Hematopoietic multipotent progenitor cell treated with erythropoietin and hydrocortisone succinate and interleukin-3 and kit ligand, for 6 days (in vitro differentiated cells): ENCODE measurements at regions not wholly inside any gene's neighbourhood (a gene's known extent, or its start where the extent isn't known, plus 50 kb on each side); places are given as distances from the start of the nearest gene placed in this dataset.
"Not testable (repeated sequence)": the region's sequence is repeated elsewhere in the genome, so short reads cannot be mapped to it uniquely, and the experiment has no call there.

Experiments
- DNase-seq: peaks from one replicate; pipeline ENCODE4 v3.0.0-alpha.2; 2015

DNA sequence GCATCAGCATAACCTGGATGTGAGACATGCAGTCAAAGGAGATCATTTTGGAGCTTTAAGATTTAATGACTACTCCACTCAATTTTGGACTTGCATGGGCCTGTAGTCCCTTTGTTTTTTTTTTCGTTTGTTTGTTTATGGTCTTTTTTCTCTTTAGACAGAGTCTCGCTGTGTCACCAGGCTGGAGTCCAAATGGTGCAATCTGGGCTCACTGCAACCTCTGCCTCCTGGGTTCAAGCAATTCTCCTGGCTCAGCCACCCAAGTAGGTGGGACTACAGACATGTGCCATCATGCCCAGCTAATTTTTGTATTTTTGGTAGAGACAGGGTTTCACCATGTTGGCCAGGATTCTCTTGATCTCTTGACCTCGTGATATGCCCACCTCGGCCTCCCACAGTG lies 673.8 kb downstream of the CDH9 start:
- DNase-seq, result not testable (repeated sequence)

DNA sequence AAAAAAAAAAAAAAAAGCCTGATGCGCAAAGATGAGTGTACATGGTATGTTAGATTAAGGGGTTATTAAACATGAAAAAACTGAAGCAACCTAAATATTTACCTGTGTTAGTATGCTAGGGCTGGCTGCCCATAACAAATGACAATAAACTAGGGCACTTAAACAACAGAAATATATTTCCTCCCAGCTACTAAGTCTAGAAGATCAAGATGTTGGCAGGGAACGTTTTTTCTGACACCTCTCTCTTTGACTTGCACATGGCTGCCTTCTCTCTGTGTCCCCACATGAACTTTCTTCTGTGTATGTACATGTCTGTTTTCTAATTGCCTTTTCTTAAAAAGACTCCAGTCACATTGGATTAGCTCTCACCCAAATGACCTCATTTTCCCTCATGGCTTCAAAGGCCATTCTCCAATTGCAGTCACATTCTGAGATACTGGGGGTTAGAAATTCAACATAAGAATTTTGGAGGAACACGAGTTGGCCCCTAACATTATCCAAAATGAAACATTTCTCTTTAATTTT lies 694.5 kb downstream of the CDH9 start:
- no peak for DNase-seq

DNA sequence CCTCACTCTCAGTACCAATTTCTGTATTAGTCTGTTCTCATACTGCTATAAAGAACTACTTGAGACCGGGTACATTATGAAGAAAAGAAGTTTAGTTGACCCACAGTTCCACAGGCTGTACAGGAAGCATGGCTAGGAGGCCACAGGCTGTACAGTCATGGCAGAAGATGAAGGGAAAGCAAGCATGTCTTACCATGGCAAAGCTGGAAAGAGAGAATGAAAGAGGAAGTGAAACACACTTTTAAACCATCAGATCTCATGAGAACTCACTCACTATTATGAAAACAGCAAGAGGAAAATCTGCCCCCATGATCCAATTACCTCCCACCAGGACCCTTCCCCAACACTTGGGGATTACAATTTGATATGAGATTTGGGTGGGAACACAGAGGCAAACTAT lies 698.8 kb downstream of the CDH9 start:
- no peak for DNase-seq

DNA sequence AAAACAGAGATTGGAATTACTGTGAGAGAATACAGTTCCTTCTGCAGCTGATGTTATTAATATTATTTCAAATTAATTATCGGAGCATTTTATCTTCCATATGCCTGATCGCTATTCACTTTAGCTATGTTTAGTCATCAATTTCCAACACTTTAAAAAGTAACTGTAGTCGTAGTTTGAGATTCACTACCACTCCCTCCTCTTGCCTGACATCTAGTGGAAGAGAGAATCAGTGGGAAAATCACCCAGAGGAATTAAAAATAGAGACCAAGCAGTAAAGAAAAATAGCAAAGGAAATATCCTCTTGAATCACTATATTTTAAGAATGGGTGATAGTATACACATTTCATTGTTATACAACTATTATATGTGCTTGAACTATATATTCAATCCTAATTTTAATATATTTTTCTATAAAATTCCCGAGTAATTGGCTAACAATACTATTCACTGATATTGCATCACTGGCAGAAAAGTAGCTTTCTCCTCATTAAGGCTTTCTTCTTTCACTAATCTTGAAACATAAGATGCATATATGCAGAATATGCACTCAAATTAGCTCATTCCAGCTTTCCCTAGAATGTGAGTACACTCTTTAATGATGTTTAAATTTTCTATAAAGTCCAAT lies 708.7 kb downstream of the CDH9 start:
- peak; percentile 6 for DNase-seq

DNA sequence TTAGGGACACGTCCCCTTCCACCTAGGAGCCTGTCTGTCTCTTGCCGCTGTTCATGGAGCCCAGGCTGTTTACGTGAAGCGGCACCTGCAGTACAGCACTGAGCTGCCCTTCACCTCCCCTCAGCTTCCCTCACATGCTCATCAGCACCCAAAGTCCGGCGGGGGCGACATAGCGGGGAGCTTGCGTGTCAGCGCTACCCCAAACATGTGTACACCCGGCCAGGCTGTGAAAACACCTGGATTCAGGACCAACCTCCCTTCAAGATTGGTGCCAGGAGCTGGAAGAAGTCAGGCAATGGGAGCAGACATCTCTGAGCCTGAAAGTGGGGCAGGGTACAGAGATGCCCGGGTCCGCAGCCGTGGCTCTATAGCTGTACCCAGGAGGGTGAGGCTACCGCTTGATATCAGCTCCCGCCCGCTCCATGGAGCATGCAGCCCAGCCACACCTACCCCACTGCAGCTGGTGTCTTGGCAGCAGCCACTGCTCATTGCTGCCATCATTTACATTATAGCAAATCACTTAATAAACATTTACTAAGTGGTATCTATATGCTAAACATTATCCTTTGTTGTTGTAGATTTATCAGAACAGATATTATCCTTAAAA lies 712.1 kb downstream of the CDH9 start:
- no peak for DNase-seq

DNA sequence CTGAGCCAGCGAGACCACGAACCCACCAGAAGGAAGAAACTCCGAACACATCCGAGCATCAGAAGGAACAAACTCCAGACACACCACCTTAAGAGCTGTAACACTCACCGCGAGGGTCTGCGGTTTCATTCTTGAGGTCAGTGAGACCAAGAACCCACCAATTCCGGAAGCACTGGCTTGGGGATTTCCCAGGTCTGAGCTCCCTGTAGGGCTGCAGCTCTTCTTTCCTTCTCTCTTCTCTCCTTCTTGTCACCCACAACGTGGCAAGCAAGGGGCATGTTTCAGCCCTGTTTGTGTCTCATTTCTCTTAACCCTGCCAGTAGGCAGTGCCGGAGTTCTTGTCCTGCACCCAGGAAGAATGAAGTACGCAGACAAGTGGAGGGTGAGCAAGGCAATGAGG lies 713.0 kb downstream of the CDH9 start:
- DNase-seq, result not testable (repeated sequence)

DNA sequence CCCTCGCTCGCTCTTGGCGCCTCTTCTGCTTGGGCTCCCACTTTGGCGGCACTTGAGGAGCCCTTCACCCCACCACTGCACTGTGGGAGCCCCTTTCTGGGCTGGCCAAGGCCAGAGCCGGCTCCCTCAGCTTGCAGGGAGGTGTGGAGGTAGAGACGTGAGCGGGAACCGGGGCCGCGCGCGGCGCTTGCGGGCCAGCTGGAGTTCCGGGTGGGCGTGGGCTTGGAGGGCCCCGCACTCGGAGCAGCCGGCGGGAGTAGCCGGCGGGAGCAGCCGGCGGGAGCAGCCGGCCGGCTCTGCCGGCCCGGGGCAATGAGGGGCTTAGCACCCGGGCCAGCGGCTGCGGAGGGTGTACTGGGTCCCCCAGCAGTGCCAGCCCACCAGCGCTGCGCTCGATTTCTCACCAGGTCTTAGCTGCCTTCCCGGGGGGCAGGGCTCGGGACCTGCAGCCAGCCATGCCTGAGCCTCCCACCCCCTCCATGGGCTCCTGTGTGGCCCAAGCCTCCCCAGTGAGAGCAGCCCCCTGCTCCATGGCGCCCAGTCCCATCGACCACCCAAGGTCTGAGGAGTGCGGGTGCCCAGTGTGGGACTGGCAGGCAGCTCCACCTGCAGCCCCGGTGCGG lies 714.0 kb downstream of the CDH9 start:
- not testable (repeated sequence) for DNase-seq

DNA sequence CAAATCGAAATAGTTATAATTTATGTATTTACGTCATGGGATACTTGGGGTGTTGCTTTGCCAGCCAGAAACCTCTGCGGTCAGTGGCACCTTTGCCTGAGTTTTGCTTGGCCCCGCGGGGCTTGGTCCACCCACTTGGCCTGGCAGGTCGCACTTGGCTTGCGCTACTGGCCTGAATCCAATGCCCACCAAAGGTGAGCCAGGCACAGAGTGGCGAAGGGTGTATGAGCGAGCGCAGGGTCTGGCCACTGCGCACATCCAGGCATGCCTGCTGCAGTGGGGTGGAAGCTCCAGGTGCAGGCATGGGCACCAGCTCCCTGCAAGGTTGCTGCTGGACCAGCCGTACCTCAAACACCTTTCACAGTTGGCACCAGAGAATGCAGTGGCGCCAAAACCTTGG lies 714.6 kb downstream of the CDH9 start:
- no peak for DNase-seq

DNA sequence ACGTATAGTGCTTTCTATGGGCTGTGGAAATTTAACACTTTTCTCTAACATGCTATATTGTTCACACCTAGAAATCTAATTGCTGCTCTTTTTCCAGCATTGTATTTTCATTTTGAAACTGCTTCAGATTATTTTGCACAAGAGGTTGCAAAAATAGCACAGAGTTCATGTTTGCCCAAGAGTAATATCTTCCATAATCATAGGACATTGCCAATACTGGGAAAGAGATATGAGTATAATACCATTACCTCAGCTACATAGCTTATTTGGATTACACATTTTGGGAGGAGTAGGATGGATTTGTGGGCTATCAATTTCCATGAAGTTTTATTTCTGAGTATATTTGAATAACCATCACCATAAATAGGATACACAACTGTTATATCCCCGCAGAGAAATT lies 717.1 kb downstream of the CDH9 start:
- no peak for DNase-seq

DNA sequence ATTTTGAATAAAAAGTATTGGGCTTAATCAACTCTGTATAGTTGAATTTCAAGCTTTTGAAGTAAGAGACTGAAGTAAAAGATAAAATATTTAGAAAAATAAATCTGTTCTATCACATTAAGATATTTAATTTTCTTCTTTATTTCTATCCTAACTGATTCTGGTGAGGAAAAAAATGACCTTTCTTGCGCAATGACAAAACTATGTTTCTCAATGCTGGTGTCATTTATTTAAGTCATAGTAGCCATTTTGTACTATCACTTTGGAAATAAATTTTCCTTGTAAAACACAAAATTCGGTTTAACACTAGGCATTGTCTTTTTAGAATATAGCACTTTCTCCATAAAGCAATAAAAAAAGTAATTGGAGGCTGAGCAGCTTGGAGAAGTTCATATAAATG lies 728.0 kb downstream of the CDH9 start:
- no peak for DNase-seq

DNA sequence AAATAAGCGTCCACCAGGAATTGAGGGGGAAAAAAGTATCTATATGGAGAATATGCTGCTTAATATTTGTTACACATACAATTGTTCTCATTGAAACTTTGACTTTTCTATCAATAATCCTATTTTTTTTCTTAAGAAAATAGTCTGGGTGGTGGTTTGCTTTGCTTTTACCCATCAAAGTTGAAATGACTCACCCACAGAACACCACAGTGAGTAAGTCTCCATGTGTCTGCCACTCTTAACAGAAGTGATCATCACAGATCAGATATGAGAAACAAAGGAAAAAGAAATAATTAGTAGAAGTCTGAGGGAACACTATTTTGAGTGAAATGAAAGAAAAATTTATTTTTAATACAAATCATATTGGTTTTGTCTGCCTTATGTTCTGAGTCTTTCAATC lies 742.8 kb downstream of the CDH9 start:
- DNase-seq, result no peak

DNA sequence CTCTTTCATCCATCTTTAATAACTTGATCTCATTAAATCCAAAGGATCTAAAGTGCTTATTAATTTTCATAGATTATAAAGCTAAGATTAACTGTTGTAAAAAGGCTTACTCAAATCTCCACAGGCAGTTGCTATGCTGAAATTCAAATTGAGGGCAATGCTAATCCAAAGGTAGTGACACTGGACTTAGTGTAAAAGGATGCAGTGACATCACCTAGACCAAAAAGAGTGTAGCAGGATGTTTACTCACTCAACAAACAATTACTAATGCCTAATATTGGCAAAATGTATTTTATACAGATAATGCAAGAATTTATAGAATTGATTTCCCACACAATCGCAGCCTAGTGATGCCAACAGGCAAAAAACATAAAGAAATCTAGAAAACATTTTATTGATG lies 756.2 kb downstream of the CDH9 start:
- no peak for DNase-seq

DNA sequence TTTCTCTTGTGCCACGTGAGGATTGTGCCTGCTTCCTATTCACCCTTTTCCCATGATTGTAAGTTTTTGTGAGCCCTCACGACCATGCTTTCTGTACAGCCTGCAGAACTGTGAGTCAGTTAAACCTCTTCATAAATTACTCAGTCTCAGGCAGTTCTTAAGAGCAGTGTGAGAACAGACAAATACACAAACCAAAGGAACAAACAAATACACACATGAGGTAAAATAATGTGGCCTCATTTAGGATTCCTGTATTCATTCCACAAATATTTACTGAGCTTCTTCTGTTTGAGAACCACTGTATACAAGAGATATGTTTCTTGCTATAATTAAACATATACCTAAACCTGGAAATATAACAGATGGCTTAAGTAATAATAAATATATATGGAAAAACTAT lies 760.3 kb downstream of the CDH9 start:
- DNase-seq, result no peak

DNA sequence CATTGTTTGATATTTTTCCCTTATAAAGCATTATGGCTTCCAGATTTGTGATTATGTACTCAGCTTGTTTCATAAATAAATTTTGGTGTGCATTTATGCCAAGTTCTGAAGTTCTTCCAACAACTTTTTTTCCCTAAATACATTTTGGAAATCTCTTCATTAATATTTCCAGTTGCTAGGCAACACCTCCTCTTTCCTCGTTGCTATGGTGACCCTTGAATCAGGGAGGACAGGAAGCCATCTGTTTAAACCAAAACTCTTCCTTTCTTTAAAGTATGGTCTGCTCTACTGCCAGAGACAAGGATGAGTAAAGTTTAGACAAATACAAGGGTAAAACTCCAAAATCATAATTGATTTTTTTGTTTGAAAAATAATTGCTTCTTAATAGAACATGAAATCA lies 779.3 kb downstream of the CDH9 start:
- no peak for DNase-seq

DNA sequence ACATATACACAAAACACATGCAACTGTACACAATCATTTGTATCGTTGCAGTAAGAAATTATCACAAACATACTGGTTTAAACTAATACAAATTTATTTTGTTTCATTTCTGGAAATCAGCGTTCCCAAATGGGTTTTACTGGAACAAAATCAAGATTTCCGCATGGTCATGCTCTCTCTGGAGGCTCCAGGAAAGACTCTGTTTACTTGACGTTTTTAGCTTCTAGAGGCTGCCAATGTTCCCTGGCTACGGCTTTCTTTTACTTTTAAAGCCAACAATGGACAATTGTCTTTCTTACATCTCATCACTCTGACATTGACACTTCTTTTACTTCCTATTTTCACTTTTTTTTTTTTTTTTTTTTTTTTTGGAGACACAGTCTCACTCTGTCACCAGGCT lies 793.1 kb downstream of the CDH9 start:
- DNase-seq, result no peak

DNA sequence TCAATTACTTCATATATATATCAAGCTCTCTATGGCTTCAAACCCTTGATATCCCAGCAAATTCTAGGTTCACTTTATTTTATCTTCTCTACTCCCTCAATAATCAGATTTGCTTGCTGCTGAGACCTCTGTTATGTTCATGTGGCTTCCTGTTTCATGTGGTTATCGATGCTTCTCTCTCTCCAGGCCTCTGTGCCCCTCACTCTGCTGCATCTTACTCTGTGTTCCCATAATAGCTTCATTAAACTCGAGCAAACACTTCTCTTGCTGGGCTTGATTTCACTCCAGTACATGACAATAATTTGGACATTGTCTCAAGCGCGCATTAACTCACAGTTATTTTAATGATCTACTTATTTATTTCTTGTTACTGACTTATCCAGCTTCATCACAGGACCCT lies 798.8 kb downstream of the CDH9 start:
- no peak for DNase-seq

DNA sequence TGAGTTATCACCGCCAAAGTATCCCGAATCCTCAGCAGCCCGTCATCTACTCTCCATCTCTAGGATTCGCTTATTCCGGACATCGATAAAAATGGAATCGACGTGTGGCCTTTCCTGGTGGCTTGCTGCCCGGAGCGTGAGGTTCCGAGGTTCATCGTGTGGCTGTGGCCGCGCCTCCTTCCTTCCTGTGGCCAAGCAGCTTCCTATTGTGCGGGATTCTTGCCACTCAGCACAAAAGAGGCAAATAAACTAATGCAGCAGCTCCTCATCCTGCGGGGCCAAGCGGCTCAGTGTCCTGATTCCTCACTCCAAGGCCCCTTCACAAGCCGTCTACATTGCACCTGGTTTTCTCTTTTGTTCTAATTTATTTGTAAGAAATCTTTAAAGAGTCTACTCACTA lies 800.9 kb downstream of the CDH9 start:
- DNase-seq, result no peak

DNA sequence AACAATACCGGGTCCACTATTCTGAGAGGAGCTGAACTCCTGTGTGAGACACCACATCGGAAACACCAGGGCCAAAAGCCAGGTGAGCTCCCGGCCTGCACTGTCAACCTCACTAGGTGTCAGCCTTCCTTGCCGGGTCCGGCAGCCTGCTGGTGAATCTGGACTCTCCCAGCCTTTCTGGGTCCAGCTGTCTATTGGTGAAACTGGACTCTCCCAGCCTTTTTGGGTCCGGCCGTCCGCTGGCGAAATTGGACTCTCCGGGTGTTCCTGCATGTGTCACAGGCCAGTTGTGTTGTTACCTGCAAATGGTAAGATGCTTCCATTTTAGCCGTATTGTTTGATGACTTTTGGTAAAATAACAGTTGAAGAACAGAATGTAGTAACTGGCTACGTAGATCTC lies 801.5 kb downstream of the CDH9 start:
- no peak for DNase-seq

DNA sequence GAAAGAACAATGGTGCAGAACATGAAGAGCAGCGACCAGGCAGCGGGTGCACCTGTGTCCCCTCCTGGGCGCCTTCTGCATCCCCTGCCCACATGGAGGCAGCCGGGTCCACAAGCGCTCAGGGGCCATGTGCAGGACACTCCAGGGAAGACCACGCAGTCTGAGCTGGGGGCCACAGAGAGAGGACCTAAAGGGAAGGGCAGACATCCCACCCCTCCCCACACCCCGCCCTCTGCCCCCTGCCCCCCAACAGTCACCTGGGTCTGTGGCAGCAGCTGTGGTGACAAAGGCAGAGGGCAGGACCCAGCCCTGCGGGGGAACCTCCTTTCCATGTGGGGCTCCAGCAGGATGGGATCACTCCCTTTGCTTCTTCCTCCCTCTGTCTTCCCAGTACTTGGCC lies 805.7 kb downstream of the CDH9 start:
- no peak for DNase-seq

DNA sequence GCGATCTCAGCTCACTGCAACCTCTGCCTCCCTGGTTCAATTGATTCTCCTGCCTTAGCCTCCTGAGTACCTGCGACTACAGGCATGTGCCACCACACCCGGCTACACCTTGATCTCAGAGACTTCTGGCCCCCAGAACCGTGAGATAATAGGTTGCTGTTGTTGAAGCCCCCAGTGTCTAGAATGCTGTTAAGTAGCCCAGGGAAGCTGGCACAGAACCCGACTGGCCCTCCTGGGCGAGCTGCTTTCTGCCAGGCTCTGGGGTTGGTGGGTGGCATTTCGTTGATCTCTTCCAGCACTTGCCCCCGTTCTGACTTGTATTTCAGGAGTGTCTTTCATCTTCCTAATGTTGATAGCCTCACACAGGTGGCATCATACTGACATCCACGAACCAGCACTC lies 807.1 kb downstream of the CDH9 start:
- DNase-seq, result no peak

DNA sequence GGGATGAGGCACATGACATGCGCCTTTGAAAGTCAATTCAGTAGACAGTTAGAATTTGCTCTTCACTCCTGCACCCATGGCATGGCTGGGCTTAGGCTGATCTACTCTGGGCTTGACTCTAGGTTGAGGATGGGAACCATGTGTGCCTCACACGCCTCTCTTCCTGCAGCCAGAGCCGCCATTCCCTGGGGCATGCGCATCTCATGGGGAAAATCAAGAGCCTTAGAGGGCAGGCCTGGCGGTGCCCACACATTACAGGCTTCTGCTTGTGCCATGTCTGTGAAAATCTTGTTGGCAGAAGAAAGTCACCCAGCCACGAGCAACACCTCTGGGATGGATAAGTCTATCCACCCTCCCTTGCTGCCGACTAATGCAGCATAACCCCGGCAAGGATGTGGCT lies 808.5 kb downstream of the CDH9 start:
- no peak for DNase-seq

DNA sequence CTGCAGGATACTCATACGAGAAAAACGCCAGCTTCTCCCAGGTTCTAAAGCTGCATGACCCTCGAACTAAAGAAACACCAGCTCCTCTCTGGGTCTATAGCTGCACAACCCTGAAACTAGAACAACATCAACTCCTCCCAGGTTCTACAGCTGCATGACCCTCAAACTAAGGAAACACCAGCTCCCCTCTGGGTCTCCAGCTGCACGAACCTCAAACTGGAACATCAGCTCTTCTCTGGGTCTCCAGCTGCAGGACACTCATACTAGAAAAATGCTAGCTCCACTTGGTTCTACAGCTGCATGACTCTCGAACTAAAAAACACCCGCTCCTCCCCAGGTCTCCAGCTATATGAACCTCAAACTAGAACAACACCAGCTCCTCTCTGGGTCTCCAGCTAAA lies 811.1 kb downstream of the CDH9 start:
- DNase-seq, result no peak

DNA sequence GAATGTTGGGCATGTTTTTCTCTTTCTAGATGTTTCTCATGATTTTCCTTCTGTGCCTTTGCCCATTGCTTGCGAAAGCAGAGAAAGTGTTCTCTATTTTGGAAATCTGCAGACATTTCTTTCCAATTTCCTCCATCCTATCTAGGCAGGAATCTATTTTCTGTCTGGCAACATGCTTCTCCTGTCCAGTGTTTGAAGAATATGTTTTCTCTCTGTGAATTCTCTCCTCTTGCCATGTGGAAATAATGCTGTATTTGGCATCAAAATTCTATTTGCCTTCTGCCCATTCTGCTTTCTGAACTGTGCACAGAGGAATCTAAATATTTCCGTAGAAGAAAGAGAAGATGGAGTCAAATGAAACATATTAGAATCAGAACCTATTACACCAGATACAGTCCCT lies 833.3 kb downstream of the CDH9 start:
- no peak for DNase-seq

DNA sequence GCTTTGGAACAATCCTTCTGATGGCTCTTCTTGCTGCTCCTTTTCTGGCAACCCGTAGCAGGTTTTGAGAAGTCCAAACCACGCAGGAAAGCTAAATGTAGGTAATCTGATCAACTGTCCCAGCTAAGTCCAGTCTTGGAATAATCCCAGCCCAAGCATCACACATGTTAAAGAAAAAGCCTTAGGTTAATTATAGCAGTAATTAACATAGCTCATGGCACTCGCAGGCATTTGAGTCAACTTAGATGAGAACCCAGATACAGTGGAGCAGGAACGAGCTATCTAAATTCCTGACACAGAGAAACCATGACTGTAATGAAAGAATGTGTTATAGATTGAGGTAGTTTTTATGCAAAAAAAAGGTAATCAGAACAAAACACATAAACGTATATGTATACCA lies 844.8 kb downstream of the CDH9 start:
- no peak for DNase-seq

DNA sequence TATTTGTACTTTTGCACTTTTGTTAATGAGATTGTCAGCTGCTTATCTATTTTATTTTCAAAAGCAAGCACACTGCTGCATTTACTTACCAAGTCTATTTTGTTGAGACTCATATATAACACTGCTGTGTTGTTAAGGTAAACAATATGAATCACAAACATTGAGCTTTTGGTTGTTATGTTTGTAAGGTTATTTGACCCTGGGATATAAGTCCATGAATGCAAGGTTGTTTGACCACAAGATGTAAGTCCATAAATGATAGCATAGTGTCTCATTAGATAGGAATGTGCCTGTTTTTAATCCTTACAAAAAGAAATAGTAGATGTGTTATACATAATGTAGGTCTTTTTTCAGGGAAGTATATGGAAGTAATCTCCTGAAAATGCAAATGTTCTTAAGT lies 845.9 kb downstream of the CDH9 start:
- DNase-seq, result no peak
